GM12878 (cell line): ENCODE measurements at regions not wholly inside any gene's neighbourhood (a gene's known extent, or its start where the extent isn't known, plus 50 kb on each side); places are given as distances from the start of the nearest gene placed in this dataset.

Experiments
- ATAC-seq: fragments of 200-7000 bp; cut with Tn5 transposase; 3 replicates; pipeline ENCODE4 v1.9.1; 2020; ENCODE audit warnings: mild to moderate bottlenecking, moderate library complexity
- BruUV-seq: library from RNA; stranded (reverse); fragments of 400-500 nt; replicated peaks from 2 replicates; lab custom pipeline; 2021; lab: Mats Ljungman, UMichigan
- CTCF ChIA-PET: fragments of 300-600 bp; sonication (Branson Sonifier 250); formaldehyde crosslinking; extraction: SDS; loops from one replicate; lab custom pipeline; 2021; ENCODE audit warnings: inconsistent platforms; lab: Yijun Ruan, JAX
- POLR2A ChIA-PET: fragments of 350-600 bp; formaldehyde crosslinking; extraction: SDS; loops from one replicate; lab custom pipeline; 2021; ENCODE audit warnings: inconsistent platforms; lab: Charles Lee
- RAD21 ChIA-PET: fragments of 300-600 bp; sonication (Branson Sonifier 250); formaldehyde crosslinking; loops from one replicate; lab custom pipeline; 2023; ENCODE audit warnings: antibody characterized with exemption; ENCODE audit not compliant: unreplicated experiment; lab: Charles Lee
- SMC1A ChIA-PET: fragments of 300-600 bp; sonication (Branson Sonifier 250); formaldehyde crosslinking; loops from one replicate; lab custom pipeline; 2023; ENCODE audit not compliant: unreplicated experiment, uncharacterized antibody; lab: Charles Lee
- DNase-seq: peaks from one replicate; pipeline ENCODE4 v3.0.0-alpha.2; 2011; ENCODE audit warnings: low read depth, low spot score
- FAIRE-seq: peaks from 3 replicates; lab custom pipeline; 2011; peaks lifted over from hg19 to GRCh38; lab: Jason Lieb, UNC
- H2AFZ ChIP-seq: 2 replicates; pipeline ENCODE4 v1.6.0; 2011; ENCODE audit warnings: low read depth, low read length, control low read depth; ENCODE audit not compliant: control insufficient read depth
- H3K27ac ChIP-seq: 2 replicates; pipeline ENCODE4 v1.5.1; 2011; ENCODE audit warnings: control low read depth; ENCODE audit not compliant: control insufficient read depth, insufficient read depth
- H3K27me3 ChIP-seq, 2 experiments: replicated peaks in 1 of 2; 2 replicates each; pipeline versions ENCODE4 v1.6.0 to v1.6.1; 2011; ENCODE audit warnings: low read length in 1 of 2; ENCODE audit not compliant: control insufficient read depth in 2 of 2, insufficient read depth in 2 of 2
- H3K36me3 ChIP-seq, 2 experiments: 2 replicates each; pipeline ENCODE4 v1.5.1; 2011; ENCODE audit warnings: low read length in 1 of 2; ENCODE audit not compliant: control insufficient read depth in 2 of 2, insufficient read depth in 2 of 2
- H3K4me1 ChIP-seq: 2 replicates; pipeline ENCODE4 v1.6.1; 2011; ENCODE audit warnings: mild to moderate bottlenecking, low read length, moderate library complexity, mixed read lengths; ENCODE audit not compliant: control insufficient read depth, insufficient read depth
- H3K4me2 ChIP-seq: 2 replicates; pipeline ENCODE4 v1.6.0; 2011; ENCODE audit warnings: control low read depth; ENCODE audit not compliant: control insufficient read depth, insufficient read depth
- H3K4me3 ChIP-seq: fragments of 200-600 bp; sonication (generic); 2 replicates; pipeline ENCODE4 v1.5.1; 2016
- H3K79me2 ChIP-seq: 2 replicates; pipeline ENCODE4 v1.6.0; 2011; ENCODE audit warnings: low read length; ENCODE audit not compliant: control insufficient read depth, insufficient read depth
- H3K9ac ChIP-seq: 2 replicates; pipeline ENCODE4 v1.8.0; 2011; ENCODE audit warnings: low read length, control low read depth, mixed read lengths; ENCODE audit not compliant: control insufficient read depth, insufficient read depth
- H3K9me3 ChIP-seq: replicated peaks from 3 replicates; pipeline ENCODE4 v1.5.1; 2011; ENCODE audit warnings: mild to moderate bottlenecking, low read length; ENCODE audit not compliant: control insufficient read depth, insufficient read depth
- H4K20me1 ChIP-seq: 2 replicates; pipeline ENCODE4 v1.6.0; 2011; ENCODE audit not compliant: control insufficient read depth, insufficient read depth
- EED ChIP-seq: sonication (generic); IDR thresholded peaks from 2 replicates; pipeline ENCODE4 v1.6.1; 2016; ENCODE audit warnings: antibody characterized with exemption, low read depth
- WGBS: methylation state at CpG from one replicate; pipeline ENCODE4 v1.1.6; 2016; ENCODE audit warnings: low lambda C conversion rate; ENCODE audit not compliant: insufficient replicate concordance, insufficient coverage; ENCODE audit errors: missing lambda C conversion rate; 5-methylcytosine and 5-hydroxymethylcytosine counted together
- in situ Hi-C: fragments of 300-500 bp; cut with MboI; formaldehyde crosslinking; loops from 9 replicates; pipeline ENCODE4 v1.14.3; 2018; ENCODE audit warnings: mixed read lengths
- intact Hi-C: fragments of 100-400 bp; cut with micrococcal nuclease; formaldehyde crosslinking; loops from one replicate; pipeline ENCODE4 v1.14.2; 2022; ENCODE audit not compliant: unreplicated experiment
- TF ChIP-seq, protein P1 (sequence below): fragments of 450-650 bp; IDR thresholded peaks from 2 replicates; pipeline ENCODE4 v1.6.1; 2017; ENCODE audit warnings: mild to moderate bottlenecking, moderate library complexity
- TF ChIP-seq, protein P2 (sequence below): fragments of 450-650 bp; formaldehyde crosslinking; IDR thresholded peaks from 2 replicates; pipeline ENCODE4 v1.4.0; 2022; ENCODE audit warnings: mild to moderate bottlenecking, moderate library complexity

- ChIA-PET RAD21 (no interaction called here), POLR2A (no interaction called here), SMC1A (no interaction called here), CTCF (interaction anchor here (1.0 to 1.1 kb wide), 2 partner anchors 51 to 117 kb away, joined by 3 read pairs; no protein-coding TSS in a partner anchor)
- Histone ChIP-seq H3K79me2 (no peaks in the 10 kb centered on the region), H3K4me2 (no peak overlapping the region), H3K27ac (no peak overlapping the region), H3K36me3 (no peaks in the 10 kb centered on the region), H3K27me3 (no peaks in the 10 kb centered on the region), H4K20me1 (no peaks in the 10 kb centered on the region), H3K9ac (no peak overlapping the region), H3K4me3 (no peak overlapping the region), H3K9me3 (no peaks in the 10 kb centered on the region), H2AFZ (no peak overlapping the region), H3K4me1 (no peaks in the 10 kb centered on the region)
- FAIRE-seq (no peak), DNase-seq (no peak), ATAC-seq (no peak)
- in situ Hi-C loops: no loop called here
- no TSS peak for BruUV-seq
- no peak for TF ChIP-seq EED
- TF ChIP-seq, protein P1, sequence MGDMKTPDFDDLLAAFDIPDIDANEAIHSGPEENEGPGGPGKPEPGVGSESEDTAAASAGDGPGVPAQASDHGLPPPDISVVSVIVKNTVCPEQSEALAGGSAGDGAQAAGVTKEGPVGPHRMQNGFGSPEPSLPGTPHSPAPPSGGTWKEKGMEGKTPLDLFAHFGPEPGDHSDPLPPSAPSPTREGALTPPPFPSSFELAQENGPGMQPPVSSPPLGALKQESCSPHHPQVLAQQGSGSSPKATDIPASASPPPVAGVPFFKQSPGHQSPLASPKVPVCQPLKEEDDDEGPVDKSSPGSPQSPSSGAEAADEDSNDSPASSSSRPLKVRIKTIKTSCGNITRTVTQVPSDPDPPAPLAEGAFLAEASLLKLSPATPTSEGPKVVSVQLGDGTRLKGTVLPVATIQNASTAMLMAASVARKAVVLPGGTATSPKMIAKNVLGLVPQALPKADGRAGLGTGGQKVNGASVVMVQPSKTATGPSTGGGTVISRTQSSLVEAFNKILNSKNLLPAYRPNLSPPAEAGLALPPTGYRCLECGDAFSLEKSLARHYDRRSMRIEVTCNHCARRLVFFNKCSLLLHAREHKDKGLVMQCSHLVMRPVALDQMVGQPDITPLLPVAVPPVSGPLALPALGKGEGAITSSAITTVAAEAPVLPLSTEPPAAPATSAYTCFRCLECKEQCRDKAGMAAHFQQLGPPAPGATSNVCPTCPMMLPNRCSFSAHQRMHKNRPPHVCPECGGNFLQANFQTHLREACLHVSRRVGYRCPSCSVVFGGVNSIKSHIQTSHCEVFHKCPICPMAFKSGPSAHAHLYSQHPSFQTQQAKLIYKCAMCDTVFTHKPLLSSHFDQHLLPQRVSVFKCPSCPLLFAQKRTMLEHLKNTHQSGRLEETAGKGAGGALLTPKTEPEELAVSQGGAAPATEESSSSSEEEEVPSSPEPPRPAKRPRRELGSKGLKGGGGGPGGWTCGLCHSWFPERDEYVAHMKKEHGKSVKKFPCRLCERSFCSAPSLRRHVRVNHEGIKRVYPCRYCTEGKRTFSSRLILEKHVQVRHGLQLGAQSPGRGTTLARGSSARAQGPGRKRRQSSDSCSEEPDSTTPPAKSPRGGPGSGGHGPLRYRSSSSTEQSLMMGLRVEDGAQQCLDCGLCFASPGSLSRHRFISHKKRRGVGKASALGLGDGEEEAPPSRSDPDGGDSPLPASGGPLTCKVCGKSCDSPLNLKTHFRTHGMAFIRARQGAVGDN: no peak
- TF ChIP-seq, protein P2, sequence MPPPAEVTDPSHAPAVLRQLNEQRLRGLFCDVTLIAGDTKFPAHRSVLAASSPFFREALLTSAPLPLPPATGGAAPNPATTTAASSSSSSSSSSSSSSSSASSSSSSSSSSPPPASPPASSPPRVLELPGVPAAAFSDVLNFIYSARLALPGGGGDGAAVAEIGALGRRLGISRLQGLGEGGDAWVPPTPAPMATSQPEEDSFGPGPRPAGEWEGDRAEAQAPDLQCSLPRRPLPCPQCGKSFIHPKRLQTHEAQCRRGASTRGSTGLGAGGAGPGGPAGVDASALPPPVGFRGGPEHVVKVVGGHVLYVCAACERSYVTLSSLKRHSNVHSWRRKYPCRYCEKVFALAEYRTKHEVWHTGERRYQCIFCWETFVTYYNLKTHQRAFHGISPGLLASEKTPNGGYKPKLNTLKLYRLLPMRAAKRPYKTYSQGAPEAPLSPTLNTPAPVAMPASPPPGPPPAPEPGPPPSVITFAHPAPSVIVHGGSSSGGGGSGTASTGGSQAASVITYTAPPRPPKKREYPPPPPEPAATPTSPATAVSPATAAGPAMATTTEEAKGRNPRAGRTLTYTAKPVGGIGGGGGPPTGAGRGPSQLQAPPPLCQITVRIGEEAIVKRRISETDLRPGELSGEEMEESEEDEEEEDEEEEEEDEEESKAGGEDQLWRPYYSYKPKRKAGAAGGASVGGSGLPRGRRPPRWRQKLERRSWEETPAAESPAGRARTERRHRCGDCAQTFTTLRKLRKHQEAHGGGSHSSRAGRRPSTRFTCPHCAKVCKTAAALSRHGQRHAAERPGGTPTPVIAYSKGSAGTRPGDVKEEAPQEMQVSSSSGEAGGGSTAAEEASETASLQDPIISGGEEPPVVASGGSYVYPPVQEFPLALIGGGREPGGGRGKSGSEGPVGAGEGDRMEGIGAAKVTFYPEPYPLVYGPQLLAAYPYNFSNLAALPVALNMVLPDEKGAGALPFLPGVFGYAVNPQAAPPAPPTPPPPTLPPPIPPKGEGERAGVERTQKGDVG: no peak
- intact Hi-C loops: no loop called here
- 10% methylated on average over 7 of the region's 7 CpGs for WGBS
Measured at GRCh38 chr18:24609254-24609653, 148.8 kb downstream of the HRH4 start.
